ENCODE measurements at regions not wholly inside any gene's neighbourhood (a gene's known extent, or its start where the extent isn't known, plus 50 kb on each side); places are given as distances from the start of the nearest gene placed in this dataset.

GRCh38 chr13:29908416-29909080 lies 58.1 kb upstream of the UBL3 start:
- Histone ChIP-seq H3K4me3 (ENCODE audit: low read depth in 1 of 2, low read length in 2 of 2) (no peak overlapping the region), H3K9me3 (ENCODE audit: insufficient read depth, low read length, severe bottlenecking) (no peaks in the 10 kb centered on the region)
- no peak for DNase-seq

GRCh38 chr13:29907670-29908069 lies 57.3 kb upstream of the UBL3 start:
- Histone ChIP-seq H3K4me2 (ENCODE audit: insufficient read depth, low read length) (no peak overlapping the region), H3K27ac (ENCODE audit: low read length) (no peak overlapping the region), H3K9me3 (ENCODE audit: insufficient read depth, low read length, severe bottlenecking) (no peaks in the 10 kb centered on the region), H3K4me1 (ENCODE audit: insufficient read depth, low read length) (no peaks in the 10 kb centered on the region), H3K36me3 (ENCODE audit: insufficient read depth, low read length) (no peaks in the 10 kb centered on the region), H3K79me2 (ENCODE audit: insufficient read depth, low read length) (no peaks in the 10 kb centered on the region), H4K20me1 (ENCODE audit: insufficient read depth, low read length) (no peaks in the 10 kb centered on the region), H2AFZ (ENCODE audit: low read depth, low read length) (no peak overlapping the region), H3K9ac (ENCODE audit: low read depth, low read length) (no peak overlapping the region), H3K27me3 (ENCODE audit: insufficient read depth, low read length, poor library complexity) (peaks cover 15% of the 10 kb centered on the region), H3K4me3 (ENCODE audit: low read depth in 1 of 2, low read length in 2 of 2) (no peak overlapping the region)
- TF ChIP-seq EZH2 (IDR thresholded peaks at IDR 0.05; ENCODE audit: borderline replicate concordance, low read depth, low read length, severe bottlenecking), result no peak
- TF ChIP-seq CTCF (IDR thresholded peaks at IDR 0.05; ENCODE audit: borderline replicate concordance, extremely low read depth, low read length, poor library complexity, severe bottlenecking), result no peak
- ATAC-seq (ENCODE audit: insufficient read depth, low read depth) (no peak), DNase-seq (no peak)

More at GRCh38 chr13:29908416-29909080, 58.1 kb upstream of the UBL3 start:
- Histone ChIP-seq H3K27me3 (ENCODE audit: insufficient read depth, low read length, poor library complexity) (peaks cover 15% of the 10 kb centered on the region), H3K4me2 (ENCODE audit: insufficient read depth, low read length) (no peak overlapping the region), H3K9ac (ENCODE audit: low read depth, low read length) (no peak overlapping the region), H3K27ac (ENCODE audit: low read length) (no peak overlapping the region), H2AFZ (ENCODE audit: low read depth, low read length) (no peak overlapping the region), H3K79me2 (ENCODE audit: insufficient read depth, low read length) (no peaks in the 10 kb centered on the region), H3K36me3 (ENCODE audit: insufficient read depth, low read length) (no peaks in the 10 kb centered on the region), H4K20me1 (ENCODE audit: insufficient read depth, low read length) (no peaks in the 10 kb centered on the region), H3K4me1 (ENCODE audit: insufficient read depth, low read length) (no peaks in the 10 kb centered on the region)
- no peak for TF ChIP-seq CTCF (IDR thresholded peaks at IDR 0.05; ENCODE audit: borderline replicate concordance, extremely low read depth, low read length, poor library complexity, severe bottlenecking)
- no peak for TF ChIP-seq EZH2 (IDR thresholded peaks at IDR 0.05; ENCODE audit: borderline replicate concordance, low read depth, low read length, severe bottlenecking)
- ATAC-seq (ENCODE audit: insufficient read depth, low read depth), result no peak

- Histone ChIP-seq H4K20me1 (ENCODE audit: insufficient read depth, low read length) (no peaks in the 10 kb centered on the region), H3K4me1 (ENCODE audit: insufficient read depth, low read length) (peaks cover 6% of the 10 kb centered on the region), H3K27me3 (ENCODE audit: insufficient read depth, low read length, poor library complexity) (peaks cover 10% of the 10 kb centered on the region), H3K4me2 (ENCODE audit: insufficient read depth, low read length) (no peak overlapping the region), H3K79me2 (ENCODE audit: insufficient read depth, low read length) (no peaks in the 10 kb centered on the region), H3K9me3 (ENCODE audit: insufficient read depth, low read length, severe bottlenecking) (no peaks in the 10 kb centered on the region), H2AFZ (ENCODE audit: low read depth, low read length) (no peak overlapping the region), H3K36me3 (ENCODE audit: insufficient read depth, low read length) (no peaks in the 10 kb centered on the region), H3K27ac (ENCODE audit: low read length) (no peak overlapping the region), H3K9ac (ENCODE audit: low read depth, low read length) (no peak overlapping the region), H3K4me3 (ENCODE audit: low read depth in 1 of 2, low read length in 2 of 2) (no peak overlapping the region)
- ATAC-seq (ENCODE audit: insufficient read depth, low read depth) (no peak), DNase-seq (no peak)
- no peak for TF ChIP-seq CTCF (IDR thresholded peaks at IDR 0.05; ENCODE audit: borderline replicate concordance, extremely low read depth, low read length, poor library complexity, severe bottlenecking)
These were observed 56.1 kb upstream of the UBL3 start for GRCh38 chr13:29906432-29907011.
